TTC549 (cell line): ENCODE measurements at regions not wholly inside any gene's neighbourhood (a gene's known extent, or its start where the extent isn't known, plus 50 kb on each side); places are given as distances from the start of the nearest gene placed in this dataset.

Experiments
- FAIRE-seq: peaks from 2 replicates; lab custom pipeline; 2012; peaks lifted over from hg19 to GRCh38; lab: Jason Lieb, UNC

DNA sequence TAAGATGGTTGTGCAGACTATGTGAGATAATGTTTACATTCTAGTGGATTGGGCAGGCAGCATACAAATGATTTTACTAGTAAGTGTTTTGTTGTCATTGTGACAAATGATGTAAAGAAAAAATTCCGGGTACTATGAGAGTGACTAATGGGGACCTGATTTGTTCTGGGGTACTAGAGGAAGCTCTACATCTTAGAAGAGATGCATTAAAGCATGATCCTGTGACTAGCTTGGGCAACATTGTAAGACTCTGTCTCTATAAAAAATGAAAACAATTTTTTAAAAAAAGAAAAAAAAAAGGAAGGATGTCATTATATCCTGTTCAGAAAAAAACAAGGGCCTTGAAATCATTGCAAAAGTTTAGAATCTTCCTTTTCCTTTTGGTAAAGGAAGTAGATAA, 58.1 kb upstream of the MYRIP start:
- no peak for FAIRE-seq

DNA sequence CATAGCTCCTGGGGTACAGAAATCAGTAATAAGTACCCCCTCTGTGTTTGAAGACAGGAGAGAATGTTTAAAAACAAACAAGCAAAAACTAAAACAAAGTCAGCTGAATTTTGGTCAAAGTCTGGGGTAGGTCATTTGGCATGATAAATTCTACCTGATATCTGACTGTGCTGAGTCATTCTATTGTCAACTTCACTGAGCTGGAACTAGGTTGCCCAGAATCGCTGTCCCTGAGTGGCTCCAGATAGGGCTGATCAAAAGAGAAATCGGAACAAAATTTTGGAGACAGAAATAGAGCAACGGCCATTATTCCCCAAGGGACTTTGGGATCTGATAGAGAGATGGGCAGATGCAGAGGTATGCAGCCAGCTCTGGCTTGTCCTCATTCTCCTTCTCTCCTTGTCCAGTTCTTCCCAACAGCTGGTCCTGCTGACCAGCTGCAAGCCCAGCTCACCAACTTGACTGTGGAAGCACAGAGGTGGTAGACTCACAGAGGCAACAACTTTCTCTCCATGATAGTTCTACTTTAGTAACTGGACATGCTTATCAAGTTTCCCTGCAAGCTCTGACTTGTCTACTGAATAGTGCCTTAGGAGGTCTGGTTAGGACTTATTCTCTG, 57.3 kb upstream of the MYRIP start:
- no peak for FAIRE-seq

DNA sequence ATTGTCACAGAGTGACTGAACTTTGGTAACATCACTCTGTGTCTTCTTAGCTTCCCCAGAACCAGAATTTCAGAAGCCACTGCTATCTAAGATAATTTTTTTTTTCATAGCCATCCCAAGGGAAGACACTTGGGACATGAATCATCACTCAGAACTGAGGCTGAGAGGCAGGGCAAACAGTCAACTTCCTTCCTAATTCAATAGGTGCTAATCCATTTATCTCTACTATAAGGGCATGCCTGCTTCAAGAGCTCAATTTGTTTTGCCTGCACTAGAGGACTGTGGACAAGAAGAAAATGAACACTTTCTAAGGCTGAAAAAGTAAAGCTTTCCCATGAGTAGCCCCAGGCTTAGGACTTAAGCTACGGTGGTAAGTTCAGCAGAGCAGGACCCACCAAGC, 56.7 kb upstream of the MYRIP start:
- FAIRE-seq: no peak

DNA sequence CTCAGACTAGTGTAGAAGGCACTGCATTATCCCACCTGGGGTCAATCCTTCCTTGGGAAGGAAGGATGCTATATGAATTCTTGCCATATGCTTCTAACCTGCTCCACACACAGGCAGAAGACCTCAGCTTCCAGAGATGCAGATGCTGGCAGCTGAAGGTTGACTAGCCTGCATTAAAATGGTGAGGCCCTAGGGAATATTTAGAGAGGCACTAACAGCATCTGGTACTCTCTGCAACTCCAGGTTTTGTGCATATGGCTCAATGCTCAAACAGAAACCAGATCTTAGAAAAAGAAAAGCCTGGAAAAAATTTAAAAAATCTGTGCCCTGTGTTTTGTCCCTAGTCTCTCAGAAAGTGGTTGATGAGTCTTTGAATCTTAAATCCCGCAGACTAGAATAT, 56.0 kb upstream of the MYRIP start:
- no peak for FAIRE-seq

DNA sequence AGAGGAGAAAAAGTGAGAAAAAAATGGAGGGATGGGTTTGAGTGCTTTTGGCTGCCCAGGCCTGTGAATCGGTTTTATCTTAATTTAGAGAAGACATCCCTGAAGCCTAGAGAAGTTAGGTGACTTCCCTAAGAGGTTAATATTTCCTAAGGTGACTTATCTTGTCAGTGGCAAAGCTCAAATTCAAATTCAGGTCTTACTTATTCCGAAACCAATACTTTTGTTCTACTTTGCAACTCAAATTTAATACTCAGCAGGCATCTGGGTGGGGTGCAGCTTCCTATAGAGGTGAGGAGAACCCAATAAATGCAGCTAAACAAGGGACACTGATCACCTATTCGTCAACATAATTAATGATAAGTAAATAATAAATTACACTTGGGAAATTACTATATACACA, 54.9 kb upstream of the MYRIP start:
- FAIRE-seq: no peak

DNA sequence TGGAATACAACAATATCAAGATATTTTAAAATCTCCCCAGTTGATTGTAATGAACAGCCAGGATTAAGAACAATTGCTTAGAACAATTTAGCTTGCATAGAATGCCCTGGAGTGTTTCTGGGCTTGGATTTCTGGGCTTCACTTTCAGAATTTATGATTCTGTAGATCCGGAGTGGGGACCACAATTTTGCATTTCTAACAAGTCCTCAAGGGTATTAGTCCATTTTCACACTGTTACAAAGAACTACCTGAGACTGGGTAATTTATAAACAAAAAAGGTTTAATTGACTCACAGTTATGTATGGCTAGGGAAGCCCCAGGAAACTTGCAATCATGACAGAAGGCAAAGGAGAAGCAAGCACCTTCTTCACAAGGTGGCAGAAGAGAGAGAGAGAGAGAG, 54.3 kb upstream of the MYRIP start:
- no peak for FAIRE-seq

DNA sequence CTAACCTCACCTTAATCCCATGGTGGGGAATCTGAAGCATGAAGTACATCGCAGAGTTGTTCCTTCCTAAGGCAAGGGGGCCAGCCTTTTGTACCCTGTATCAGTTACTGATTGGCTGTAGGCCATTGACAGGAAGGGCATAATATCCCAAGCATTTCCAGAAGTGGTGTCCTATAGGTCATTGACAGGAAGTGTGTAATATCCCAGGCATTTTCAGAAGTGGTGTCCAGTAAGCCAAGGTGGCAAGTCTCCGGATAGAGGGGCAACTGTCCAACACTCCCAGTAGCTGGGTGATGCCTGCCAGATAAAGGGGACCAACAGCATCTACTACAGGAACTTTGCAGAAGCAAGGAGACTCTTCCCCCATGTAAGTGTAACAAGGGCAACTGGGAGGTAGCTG, 52.1 kb upstream of the MYRIP start:
- no peak for FAIRE-seq
